ENCODE measurements at regions not wholly inside any gene's neighbourhood (a gene's known extent, or its start where the extent isn't known, plus 50 kb on each side); places are given as distances from the start of the nearest gene placed in this dataset.

GRCh38 chr17:77496831-77497577 is 356.2 kb downstream of the SEC14L1 start:
- TF ChIP-seq CTCF (IDR thresholded peaks at IDR 0.05) (no peak), ZFX (IDR thresholded peaks at IDR 0.05; ENCODE audit: borderline replicate concordance) (no peak)
- H3K27ac ChIP-seq, result no peak overlapping the region

GRCh38 chr17:77497578-77497934 is 356.8 kb downstream of the SEC14L1 start:
- no peak overlapping the region for H3K27ac ChIP-seq
- TF ChIP-seq CTCF (IDR thresholded peaks at IDR 0.05) (no peak), ZFX (IDR thresholded peaks at IDR 0.05; ENCODE audit: borderline replicate concordance) (no peak)

DNA sequence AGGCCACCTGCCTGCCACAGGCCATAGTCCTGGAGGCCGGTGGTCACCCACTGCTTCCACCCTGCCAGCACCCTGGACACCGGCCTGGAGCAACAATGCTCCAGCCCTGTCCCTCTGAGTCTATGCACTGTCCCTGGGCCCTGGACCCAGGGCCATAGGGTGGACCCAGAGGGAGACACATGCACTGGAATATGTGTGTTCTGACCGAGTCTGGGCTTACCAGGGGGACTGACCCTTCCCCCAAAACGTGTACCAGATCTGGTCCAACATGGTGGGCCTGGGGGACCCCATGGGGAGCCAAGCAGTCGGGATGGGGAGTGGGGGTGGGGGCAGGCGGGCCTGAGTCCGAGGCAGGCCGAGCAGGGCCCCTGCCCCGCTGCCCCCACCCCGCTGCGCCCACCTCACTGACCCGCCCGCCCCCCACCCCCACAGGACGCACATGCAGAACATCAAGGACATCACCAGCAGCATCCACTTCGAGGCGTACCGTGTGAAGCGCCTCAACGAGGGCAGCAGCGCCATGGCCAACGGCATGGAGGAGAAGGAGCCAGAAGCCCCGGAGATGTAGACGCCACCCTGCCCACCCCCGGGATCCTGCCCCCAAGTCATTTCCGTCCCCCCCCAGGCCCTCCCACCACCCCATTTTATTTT is 357.4 kb downstream of the SEC14L1 start:
- no peak overlapping the region for H3K27ac ChIP-seq
- no peak for TF ChIP-seq ZFX (IDR thresholded peaks at IDR 0.05; ENCODE audit: borderline replicate concordance)
- TF ChIP-seq CTCF (IDR thresholded peaks at IDR 0.05), result no peak

DNA sequence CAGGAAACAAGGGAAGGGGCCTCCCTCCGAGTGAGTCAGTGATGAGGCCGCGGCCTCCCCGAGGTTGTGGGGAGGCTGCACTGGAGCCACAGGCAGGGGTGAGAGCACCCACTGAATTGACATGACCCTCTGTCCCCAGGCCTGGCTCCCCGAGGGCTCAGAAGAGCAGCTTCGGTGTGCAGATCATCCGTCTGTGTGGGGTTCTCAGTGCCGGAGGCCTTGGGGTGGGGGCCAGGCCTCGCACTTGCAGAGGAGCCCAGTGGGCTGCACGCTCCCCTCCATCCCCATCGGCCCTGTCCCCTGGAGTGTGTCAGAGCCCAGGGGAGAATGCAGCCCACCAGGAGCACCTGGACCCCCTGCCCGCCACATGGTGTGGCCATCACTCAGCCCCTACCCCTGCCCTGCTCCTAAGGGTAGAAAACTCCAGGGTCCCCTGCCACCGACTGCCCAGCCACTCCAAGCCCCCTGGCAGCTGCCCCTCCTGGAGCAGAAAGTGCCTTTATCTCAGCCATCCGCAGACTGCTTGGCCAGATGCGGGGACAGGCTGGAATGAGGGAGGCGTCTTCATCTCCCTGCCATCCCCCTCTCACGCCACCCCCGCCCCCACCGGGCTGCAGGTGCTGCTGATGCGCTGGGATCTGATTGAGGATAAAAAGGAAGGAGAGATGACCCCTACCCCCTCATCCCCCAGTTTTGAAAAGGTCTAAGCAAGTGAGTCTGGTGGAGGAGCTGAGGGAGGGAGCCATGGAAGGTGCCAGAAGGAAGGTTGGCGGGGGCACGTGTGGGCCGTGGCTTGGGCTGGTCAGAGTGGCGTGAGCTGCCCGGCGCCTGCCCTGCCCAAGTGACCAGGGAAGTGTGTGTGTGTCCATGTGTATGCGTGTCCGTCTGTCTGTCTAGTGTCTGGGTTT is 358.3 kb downstream of the SEC14L1 start:
- no peak overlapping the region for H3K27ac ChIP-seq
- TF ChIP-seq ZFX (IDR thresholded peaks at IDR 0.05; ENCODE audit: borderline replicate concordance) (no peak), CTCF (IDR thresholded peaks at IDR 0.05) (no peak)

- no peak for TF ChIP-seq CTCF (IDR thresholded peaks at IDR 0.05)
- no peak for TF ChIP-seq ZFX (IDR thresholded peaks at IDR 0.05; ENCODE audit: borderline replicate concordance)
- no peak overlapping the region for H3K27ac ChIP-seq
These were observed 359.1 kb downstream of the SEC14L1 start for GRCh38 chr17:77499699-77500435.

- no peak overlapping the region for H3K27ac ChIP-seq
These were observed 360.4 kb downstream of the SEC14L1 start for GRCh38 chr17:77501101-77501566.

More at GRCh38 chr17:77501101-77501566, 360.4 kb downstream of the SEC14L1 start:
- TF ChIP-seq CTCF (IDR thresholded peaks at IDR 0.05) (peak; percentile 70), ZFX (IDR thresholded peaks at IDR 0.05; ENCODE audit: borderline replicate concordance) (no peak)

All from 22Rv1 (cell line).